SK-N-SH (cell line): ENCODE measurements at regions not wholly inside any gene's neighbourhood (a gene's known extent, or its start where the extent isn't known, plus 50 kb on each side); places are given as distances from the start of the nearest gene placed in this dataset.

ENCODE experiments used
- CTCF ChIA-PET: fragments of 300-600, 350-600 bp; formaldehyde crosslinking; extraction: SDS; loops from one replicate; lab custom pipeline; 2021; lab: Yijun Ruan, JAX
- POLR2A ChIA-PET: fragments of 350-600 bp; sonication (Branson Sonifier 250); formaldehyde crosslinking; extraction: SDS; loops from one replicate; lab custom pipeline; 2020; ENCODE audit warnings: antibody characterized with exemption, inconsistent platforms; lab: Yijun Ruan, JAX
- DNase-seq: peaks from one replicate; pipeline ENCODE4 v3.0.0; 2012
- H2AFZ ChIP-seq: fragments of 200-600 bp; sonication (generic); 2 replicates; pipeline ENCODE4 v1.8.1; 2016; ENCODE audit warnings: antibody characterized with exemption, mild to moderate bottlenecking, low read depth
- H3F3A ChIP-seq: fragments of 200-600 bp; sonication (generic); replicated peaks from 2 replicates; pipeline ENCODE3; 2016; ENCODE audit warnings: antibody characterized with exemption, mild to moderate bottlenecking; ENCODE audit not compliant: insufficient read depth
- H3K27ac ChIP-seq, 2 experiments: fragments of 200-500 bp in 1 of 2; fragments of 200-600 bp in 1 of 2; sonication (Bioruptor generic) in 1 of 2; sonication (generic), shearing (Covaris generic) in 1 of 2; 2 replicates each; pipeline versions ENCODE4 v1.5.1 to v1.6.1; 2014 to 2016; ENCODE audit warnings: low read depth in 2 of 2, inconsistent platforms in 1 of 2, low read length in 1 of 2, mild to moderate bottlenecking in 1 of 2, mixed read lengths in 1 of 2
- H3K27me3 ChIP-seq: fragments of 200-600 bp; sonication (generic), shearing (Covaris generic); 2 replicates; pipeline ENCODE4 v1.6.1; 2016; ENCODE audit warnings: mixed run types; ENCODE audit not compliant: insufficient read depth
- H3K36me3 ChIP-seq, 2 experiments: fragments of 200-500 bp in 1 of 2; fragments of 200-600 bp in 1 of 2; sonication (Bioruptor generic) in 1 of 2; sonication (generic) in 1 of 2; replicated peaks in 1 of 2; 2 replicates each; pipeline versions ENCODE3 to v1.5.1; 2014 to 2016; ENCODE audit warnings: low read length in 1 of 2, mild to moderate bottlenecking in 1 of 2; ENCODE audit not compliant: insufficient read depth in 2 of 2, control insufficient read depth in 1 of 2
- H3K4me1 ChIP-seq, 2 experiments: fragments of 200-500 bp in 1 of 2; fragments of 200-600 bp in 1 of 2; sonication (Bioruptor generic) in 1 of 2; sonication (generic), shearing (Covaris generic) in 1 of 2; 2 replicates each; pipeline versions ENCODE4 v1.5.1 to v1.6.1; 2014 to 2016; ENCODE audit warnings: low read depth in 1 of 2, low read length in 1 of 2, mixed run types in 1 of 2; ENCODE audit not compliant: insufficient read depth in 2 of 2, control insufficient read depth in 1 of 2
- H3K4me2 ChIP-seq: fragments of 200-600 bp; sonication (generic), shearing (Covaris generic); 2 replicates; pipeline ENCODE4 v1.6.1; 2017; ENCODE audit warnings: mixed run types
- H3K4me3 ChIP-seq, 2 experiments: fragments of 200-500 bp in 1 of 2; fragments of 200-600 bp in 1 of 2; sonication (Bioruptor generic) in 1 of 2; sonication (generic), shearing (Covaris generic) in 1 of 2; 2 replicates each; pipeline versions ENCODE4 v1.5.1 to v1.8.1; 2014 to 2016; ENCODE audit warnings: low read depth in 2 of 2, inconsistent platforms in 1 of 2, low read length in 1 of 2, mild to moderate bottlenecking in 1 of 2, mixed read lengths in 1 of 2, moderate library complexity in 1 of 2
- H3K79me2 ChIP-seq: fragments of 200-600 bp; sonication (generic); 2 replicates; pipeline ENCODE4 v1.8.1; 2017; ENCODE audit warnings: mild to moderate bottlenecking; ENCODE audit not compliant: insufficient read depth
- H3K9ac ChIP-seq: fragments of 200-600 bp; sonication (generic); 2 replicates; pipeline ENCODE4 v1.6.1; 2017; ENCODE audit warnings: mixed run types
- H3K9me2 ChIP-seq: fragments of 200-600 bp; sonication (generic); 2 replicates; pipeline ENCODE4 v1.6.1; 2017; ENCODE audit warnings: mixed run types
- H3K9me3 ChIP-seq: fragments of 200-600 bp; sonication (generic); 2 replicates; pipeline ENCODE4 v1.6.1; 2017; ENCODE audit warnings: mixed run types, mild to moderate bottlenecking, moderate library complexity
- H4K20me1 ChIP-seq: fragments of 200-600 bp; sonication (generic); 2 replicates; pipeline ENCODE4 v1.6.1; 2017; ENCODE audit warnings: mild to moderate bottlenecking, mixed run types; ENCODE audit not compliant: insufficient read depth
- CHD2 ChIP-seq: fragments of 150-350 bp; IDR thresholded peaks from 2 replicates; pipeline ENCODE4 v1.6.1; 2018; ENCODE audit warnings: low read length; ENCODE audit not compliant: partially characterized antibody
- ELF1 ChIP-seq: IDR thresholded peaks from 2 replicates; pipeline ENCODE4 v1.4.0; 2012
- FOXJ3 ChIP-seq: sonication (generic); formaldehyde crosslinking; IDR thresholded peaks from 2 replicates; pipeline ENCODE4 v1.5.1; 2020; ENCODE audit warnings: mild to moderate bottlenecking, missing genetic modification reagents
- FOXM1 ChIP-seq: IDR thresholded peaks from 2 replicates; pipeline ENCODE4 v1.4.0; 2012; ENCODE audit warnings: low read depth, mild to moderate bottlenecking
- JUND ChIP-seq: IDR thresholded peaks from 2 replicates; pipeline ENCODE4 v1.4.0; 2012
- MXI1 ChIP-seq: IDR thresholded peaks from 2 replicates; pipeline ENCODE4 v1.6.1; 2012; ENCODE audit warnings: mild to moderate bottlenecking, low read depth, low read length, improper control_type of control experiment
- NFIC ChIP-seq: IDR thresholded peaks from 2 replicates; pipeline ENCODE4 v1.4.0; 2012; ENCODE audit warnings: borderline replicate concordance
- NRF1 ChIP-seq: IDR thresholded peaks from 2 replicates; pipeline ENCODE4 v1.6.1; 2012; ENCODE audit warnings: low read depth, mild to moderate bottlenecking, low read length
- RAD21 ChIP-seq: IDR thresholded peaks from 2 replicates; pipeline ENCODE4 v1.6.1; 2012; ENCODE audit warnings: mild to moderate bottlenecking, low read length
- RXRA ChIP-seq: IDR thresholded peaks from 2 replicates; pipeline ENCODE4 v1.4.0; 2012; ENCODE audit warnings: low read depth, mild to moderate bottlenecking, borderline replicate concordance
- SMC3 ChIP-seq: IDR thresholded peaks from 2 replicates; pipeline ENCODE4 v1.6.1; 2012; ENCODE audit warnings: low read depth, low read length, improper control_type of control experiment
- TAF1 ChIP-seq: IDR thresholded peaks from 2 replicates; pipeline ENCODE4 v1.6.1; 2012; ENCODE audit warnings: low read depth, mild to moderate bottlenecking, low read length, moderate library complexity, borderline replicate concordance
- TCF12 ChIP-seq: IDR thresholded peaks from 2 replicates; pipeline ENCODE4 v1.4.0; 2012
- TEAD4 ChIP-seq: IDR thresholded peaks from 2 replicates; pipeline ENCODE4 v1.4.0; 2012; ENCODE audit warnings: mild to moderate bottlenecking, borderline replicate concordance; ENCODE audit not compliant: insufficient read depth
- YY1 ChIP-seq: IDR thresholded peaks from 2 replicates; pipeline ENCODE4 v1.4.0; 2012; ENCODE audit warnings: low read depth, mild to moderate bottlenecking
- WGBS: methylation state at CpG from one replicate; pipeline ENCODE4 v1.1.6; 2017; ENCODE audit warnings: low lambda C conversion rate; 5-methylcytosine and 5-hydroxymethylcytosine counted together
- TF ChIP-seq, protein P1 (sequence below): fragments of 150-350 bp; IDR thresholded peaks from 2 replicates; pipeline ENCODE4 v1.6.1; 2017; ENCODE audit warnings: antibody characterized with exemption, low read length, low read depth, borderline replicate concordance
- TF ChIP-seq, protein P2 (sequence below): IDR thresholded peaks from 2 replicates; pipeline ENCODE4 v1.6.1; 2012; ENCODE audit warnings: mild to moderate bottlenecking, low read depth, low read length, moderate library complexity
- TF ChIP-seq, protein P3 (sequence below): fragments of 200-600 bp; sonication (generic); IDR thresholded peaks from 2 replicates; pipeline ENCODE4 v1.6.1; 2017; ENCODE audit warnings: antibody characterized with exemption, mild to moderate bottlenecking, moderate library complexity
- TF ChIP-seq, protein P4 (sequence below): IDR thresholded peaks from 2 replicates; pipeline ENCODE4 v1.4.0; 2012; ENCODE audit warnings: low read depth, borderline replicate concordance
- TF ChIP-seq, protein P5 (sequence below): IDR thresholded peaks from 2 replicates; pipeline ENCODE4 v1.4.0; 2012; ENCODE audit warnings: low read depth

DNA sequence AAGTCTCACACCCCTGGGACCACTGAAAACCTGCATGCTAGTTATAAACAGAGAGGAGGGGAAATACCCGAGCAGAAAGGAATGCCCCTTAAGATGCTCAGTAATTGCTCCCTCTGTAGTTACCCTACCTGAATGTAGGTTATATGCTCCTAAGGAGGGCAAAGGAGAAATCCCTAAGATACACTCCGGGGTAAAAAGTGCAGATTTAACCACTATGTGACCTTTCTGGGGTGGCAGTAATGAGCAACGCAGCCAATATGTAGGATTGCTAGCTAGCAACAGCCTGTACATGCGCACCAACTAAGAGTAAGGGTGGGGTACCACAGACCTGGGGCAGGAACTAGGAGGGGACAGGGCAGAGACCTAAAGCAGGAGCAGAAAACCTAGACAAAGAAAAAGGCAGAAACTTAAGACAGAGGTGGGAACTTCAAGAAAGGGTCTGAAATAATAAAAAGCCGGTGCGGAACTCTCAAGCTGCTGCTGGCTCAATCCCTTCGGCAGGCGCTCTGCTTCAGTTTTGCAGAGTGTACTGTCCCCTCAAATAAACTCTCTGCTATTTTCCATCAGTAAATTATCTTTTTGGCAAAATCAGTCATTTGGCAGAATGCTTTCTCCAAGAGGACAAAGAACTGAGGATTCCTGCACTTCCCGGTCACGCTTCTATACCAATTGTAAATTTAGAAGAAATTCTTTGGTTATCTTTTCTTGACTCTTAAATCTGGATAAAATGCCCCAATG lies 823.8 kb downstream of the CDH11 start:
- no peaks in the 10 kb centered on the region for H3K79me2 ChIP-seq
- ChIA-PET POLR2A (no interaction called here), CTCF (no interaction called here)
- H3K4me2 ChIP-seq = no peak overlapping the region
- no peaks in the 10 kb centered on the region for H3K9me2 ChIP-seq
- no peak overlapping the region for H2AFZ ChIP-seq
- TF ChIP-seq ELF1 (no peak), NRF1 (no peak), RXRA (no peak), MXI1 (no peak), YY1 (no peak), FOXJ3 (no peak), RAD21 (no peak), NFIC (no peak), CHD2 (no peak), TCF12 (no peak), TAF1 (no peak), SMC3 (no peak), FOXM1 (no peak), TEAD4 (no peak), JUND (no peak)
- TF ChIP-seq, protein P1, sequence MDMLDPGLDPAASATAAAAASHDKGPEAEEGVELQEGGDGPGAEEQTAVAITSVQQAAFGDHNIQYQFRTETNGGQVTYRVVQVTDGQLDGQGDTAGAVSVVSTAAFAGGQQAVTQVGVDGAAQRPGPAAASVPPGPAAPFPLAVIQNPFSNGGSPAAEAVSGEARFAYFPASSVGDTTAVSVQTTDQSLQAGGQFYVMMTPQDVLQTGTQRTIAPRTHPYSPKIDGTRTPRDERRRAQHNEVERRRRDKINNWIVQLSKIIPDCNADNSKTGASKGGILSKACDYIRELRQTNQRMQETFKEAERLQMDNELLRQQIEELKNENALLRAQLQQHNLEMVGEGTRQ = no peak
- TF ChIP-seq, protein P2, sequence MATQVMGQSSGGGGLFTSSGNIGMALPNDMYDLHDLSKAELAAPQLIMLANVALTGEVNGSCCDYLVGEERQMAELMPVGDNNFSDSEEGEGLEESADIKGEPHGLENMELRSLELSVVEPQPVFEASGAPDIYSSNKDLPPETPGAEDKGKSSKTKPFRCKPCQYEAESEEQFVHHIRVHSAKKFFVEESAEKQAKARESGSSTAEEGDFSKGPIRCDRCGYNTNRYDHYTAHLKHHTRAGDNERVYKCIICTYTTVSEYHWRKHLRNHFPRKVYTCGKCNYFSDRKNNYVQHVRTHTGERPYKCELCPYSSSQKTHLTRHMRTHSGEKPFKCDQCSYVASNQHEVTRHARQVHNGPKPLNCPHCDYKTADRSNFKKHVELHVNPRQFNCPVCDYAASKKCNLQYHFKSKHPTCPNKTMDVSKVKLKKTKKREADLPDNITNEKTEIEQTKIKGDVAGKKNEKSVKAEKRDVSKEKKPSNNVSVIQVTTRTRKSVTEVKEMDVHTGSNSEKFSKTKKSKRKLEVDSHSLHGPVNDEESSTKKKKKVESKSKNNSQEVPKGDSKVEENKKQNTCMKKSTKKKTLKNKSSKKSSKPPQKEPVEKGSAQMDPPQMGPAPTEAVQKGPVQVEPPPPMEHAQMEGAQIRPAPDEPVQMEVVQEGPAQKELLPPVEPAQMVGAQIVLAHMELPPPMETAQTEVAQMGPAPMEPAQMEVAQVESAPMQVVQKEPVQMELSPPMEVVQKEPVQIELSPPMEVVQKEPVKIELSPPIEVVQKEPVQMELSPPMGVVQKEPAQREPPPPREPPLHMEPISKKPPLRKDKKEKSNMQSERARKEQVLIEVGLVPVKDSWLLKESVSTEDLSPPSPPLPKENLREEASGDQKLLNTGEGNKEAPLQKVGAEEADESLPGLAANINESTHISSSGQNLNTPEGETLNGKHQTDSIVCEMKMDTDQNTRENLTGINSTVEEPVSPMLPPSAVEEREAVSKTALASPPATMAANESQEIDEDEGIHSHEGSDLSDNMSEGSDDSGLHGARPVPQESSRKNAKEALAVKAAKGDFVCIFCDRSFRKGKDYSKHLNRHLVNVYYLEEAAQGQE = no peak
- TF ChIP-seq, protein P3, sequence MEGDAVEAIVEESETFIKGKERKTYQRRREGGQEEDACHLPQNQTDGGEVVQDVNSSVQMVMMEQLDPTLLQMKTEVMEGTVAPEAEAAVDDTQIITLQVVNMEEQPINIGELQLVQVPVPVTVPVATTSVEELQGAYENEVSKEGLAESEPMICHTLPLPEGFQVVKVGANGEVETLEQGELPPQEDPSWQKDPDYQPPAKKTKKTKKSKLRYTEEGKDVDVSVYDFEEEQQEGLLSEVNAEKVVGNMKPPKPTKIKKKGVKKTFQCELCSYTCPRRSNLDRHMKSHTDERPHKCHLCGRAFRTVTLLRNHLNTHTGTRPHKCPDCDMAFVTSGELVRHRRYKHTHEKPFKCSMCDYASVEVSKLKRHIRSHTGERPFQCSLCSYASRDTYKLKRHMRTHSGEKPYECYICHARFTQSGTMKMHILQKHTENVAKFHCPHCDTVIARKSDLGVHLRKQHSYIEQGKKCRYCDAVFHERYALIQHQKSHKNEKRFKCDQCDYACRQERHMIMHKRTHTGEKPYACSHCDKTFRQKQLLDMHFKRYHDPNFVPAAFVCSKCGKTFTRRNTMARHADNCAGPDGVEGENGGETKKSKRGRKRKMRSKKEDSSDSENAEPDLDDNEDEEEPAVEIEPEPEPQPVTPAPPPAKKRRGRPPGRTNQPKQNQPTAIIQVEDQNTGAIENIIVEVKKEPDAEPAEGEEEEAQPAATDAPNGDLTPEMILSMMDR = no peak
- TF ChIP-seq, protein P4, sequence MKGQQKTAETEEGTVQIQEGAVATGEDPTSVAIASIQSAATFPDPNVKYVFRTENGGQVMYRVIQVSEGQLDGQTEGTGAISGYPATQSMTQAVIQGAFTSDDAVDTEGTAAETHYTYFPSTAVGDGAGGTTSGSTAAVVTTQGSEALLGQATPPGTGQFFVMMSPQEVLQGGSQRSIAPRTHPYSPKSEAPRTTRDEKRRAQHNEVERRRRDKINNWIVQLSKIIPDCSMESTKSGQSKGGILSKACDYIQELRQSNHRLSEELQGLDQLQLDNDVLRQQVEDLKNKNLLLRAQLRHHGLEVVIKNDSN = no peak
- TF ChIP-seq, protein P5, sequence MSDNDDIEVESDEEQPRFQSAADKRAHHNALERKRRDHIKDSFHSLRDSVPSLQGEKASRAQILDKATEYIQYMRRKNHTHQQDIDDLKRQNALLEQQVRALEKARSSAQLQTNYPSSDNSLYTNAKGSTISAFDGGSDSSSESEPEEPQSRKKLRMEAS = no peak
- H3K4me3 ChIP-seq = no peak overlapping the region
- no peaks in the 10 kb centered on the region for H3K36me3 ChIP-seq
- H3K9me3 ChIP-seq = no peaks in the 10 kb centered on the region
- H3K9ac ChIP-seq = no peak overlapping the region
- DNase-seq = no peak
- H3K27ac ChIP-seq = no peak overlapping the region
- H4K20me1 ChIP-seq = no peaks in the 10 kb centered on the region
- 82% methylated on average over 10 of the region's 10 CpGs for WGBS
- no peaks in the 10 kb centered on the region for H3K27me3 ChIP-seq
- no peaks in the 10 kb centered on the region for H3F3A ChIP-seq
- no peaks in the 10 kb centered on the region for H3K4me1 ChIP-seq
